ENCODE measurements at regions not wholly inside any gene's neighbourhood (a gene's known extent, or its start where the extent isn't known, plus 50 kb on each side); places are given as distances from the start of the nearest gene placed in this dataset.

GRCh38 chr6:170012037-170012330 is 260.6 kb downstream of the ERMARD start:
- H3K4me3 ChIP-seq (ENCODE audit: low read length) = no peak overlapping the region
- no peak for TF ChIP-seq CTCF (conservative IDR thresholded peaks at IDR 0.05; ENCODE audit: low read depth, low read length)
- DNase-seq (ENCODE audit: low read depth) = no peak

GRCh38 chr6:170011204-170012036 is 260.0 kb downstream of the ERMARD start:
- no peak for TF ChIP-seq CTCF (conservative IDR thresholded peaks at IDR 0.05; ENCODE audit: low read depth, low read length)
- no peak overlapping the region for H3K4me3 ChIP-seq (ENCODE audit: low read length)
- DNase-seq (ENCODE audit: low read depth) = no peak

- DNase-seq (ENCODE audit: low read depth) = no peak
- no peak for TF ChIP-seq CTCF (conservative IDR thresholded peaks at IDR 0.05; ENCODE audit: low read depth, low read length)
- H3K4me3 ChIP-seq (ENCODE audit: low read length) = no peak overlapping the region
Measured at GRCh38 chr6:170010665-170011203, 259.3 kb downstream of the ERMARD start.

GRCh38 chr6:170008294-170008785 is 256.9 kb downstream of the ERMARD start:
- H3K4me3 ChIP-seq (ENCODE audit: low read length) = no peak overlapping the region
- no peak for DNase-seq (ENCODE audit: low read depth)
- no peak for TF ChIP-seq CTCF (conservative IDR thresholded peaks at IDR 0.05; ENCODE audit: low read depth, low read length)

GRCh38 chr6:170007468-170008293 is 256.3 kb downstream of the ERMARD start:
- DNase-seq (ENCODE audit: low read depth) = no peak
- H3K4me3 ChIP-seq (ENCODE audit: low read length) = no peak overlapping the region
- TF ChIP-seq CTCF (conservative IDR thresholded peaks at IDR 0.05; ENCODE audit: low read depth, low read length) = no peak

- TF ChIP-seq CTCF (conservative IDR thresholded peaks at IDR 0.05; ENCODE audit: low read depth, low read length) = no peak
- no peak for DNase-seq (ENCODE audit: low read depth)
- no peak overlapping the region for H3K4me3 ChIP-seq (ENCODE audit: low read length)
Measured at GRCh38 chr6:170006900-170007467, 255.6 kb downstream of the ERMARD start.

Measured in retinal pigment epithelial cell (primary cell).